ENCODE measurements at regions not wholly inside any gene's neighbourhood (a gene's known extent, or its start where the extent isn't known, plus 50 kb on each side); places are given as distances from the start of the nearest gene placed in this dataset.

GRCh38 chr1:147084273-147085096 lies 87.8 kb downstream of the PRKAB2 start:
- intact Hi-C loops (cut with micrococcal nuclease) = no loop called here
- peak; percentile 71 to 76 (median 76) for ATAC-seq
- Histone ChIP-seq H3K36me3 (ENCODE audit: control insufficient read depth, insufficient read depth, low read length) (no peaks in the 10 kb centered on the region), H3K27ac (ENCODE audit: low read length) (peak overlapping the region; percentile 86), H3K4me1 (ENCODE audit: control insufficient read depth, insufficient read depth, low read length) (peaks cover 33% of the 10 kb centered on the region), H3K27me3 (ENCODE audit: control insufficient read depth, insufficient read depth, low read length) (peaks cover 23% of the 10 kb centered on the region), H3K4me3 (ENCODE audit: low read length) (peak overlapping the region; percentile 51), H3K9me3 (ENCODE audit: control insufficient read depth, insufficient read depth, low read length) (no peaks in the 10 kb centered on the region)
- WGBS (ENCODE audit: insufficient coverage) = under 1% methylated on average over 49 of the region's 51 CpGs
- peaks cover 45 to 64% of the 10 kb centered on the region in 2 donors for H3K27me3 Mint-ChIP-seq (ENCODE audit: low read depth in 2 of 2)
- H3K4me1 Mint-ChIP-seq = peaks cover 20 to 29% of the 10 kb centered on the region in 2 donors
- H3K36me3 Mint-ChIP-seq = peaks cover 8% of the 10 kb centered on the region
- DNase-seq = peak; percentile 59 to 83
- peak overlapping the region; percentile 98 for H3K4me3 Mint-ChIP-seq
- no peak for TF ChIP-seq CTCF (IDR thresholded peaks at IDR 0.05)
- peak overlapping the region; percentile 93 to 97 for H3K27ac Mint-ChIP-seq
- peaks cover 0 to 5% of the 10 kb centered on the region in 2 donors for H3K9me3 Mint-ChIP-seq

- intact Hi-C loops (cut with micrococcal nuclease) = no loop called here
- WGBS (ENCODE audit: insufficient coverage) = 43% methylated on average over 18 of the region's 18 CpGs
- Histone ChIP-seq H3K36me3 (ENCODE audit: control insufficient read depth, insufficient read depth, low read length) (no peaks in the 10 kb centered on the region), H3K9me3 (ENCODE audit: control insufficient read depth, insufficient read depth, low read length) (no peaks in the 10 kb centered on the region), H3K4me3 (ENCODE audit: low read length) (peak overlapping the region; percentile 51), H3K4me1 (ENCODE audit: control insufficient read depth, insufficient read depth, low read length) (peaks cover 35% of the 10 kb centered on the region), H3K27ac (ENCODE audit: low read length) (peak overlapping the region; percentile 86), H3K27me3 (ENCODE audit: control insufficient read depth, insufficient read depth, low read length) (peaks cover 24% of the 10 kb centered on the region)
- Mint-ChIP-seq H3K4me1 (peaks cover 20 to 29% of the 10 kb centered on the region in 2 donors), H3K36me3 (peaks cover 8% of the 10 kb centered on the region), H3K27me3 (ENCODE audit: low read depth in 2 of 2) (peaks cover 50 to 67% of the 10 kb centered on the region in 2 donors), H3K4me3 (peak overlapping the region; percentile 98), H3K9me3 (peaks cover 0 to 5% of the 10 kb centered on the region in 2 donors), H3K27ac (peak overlapping the region; percentile 93 to 97)
- TF ChIP-seq CTCF (IDR thresholded peaks at IDR 0.05) = no peak
- ATAC-seq (no peak), DNase-seq (no peak)
These were observed 88.4 kb downstream of the PRKAB2 start for GRCh38 chr1:147083919-147084272.

GRCh38 chr1:147080671-147081394 lies 91.4 kb downstream of the PRKAB2 start:
- H3K27ac Mint-ChIP-seq = no peak overlapping the region
- H3K4me1 Mint-ChIP-seq = peaks cover 20 to 29% of the 10 kb centered on the region in 2 donors
- peaks cover 58 to 67% of the 10 kb centered on the region in 2 donors for H3K27me3 Mint-ChIP-seq (ENCODE audit: low read depth in 2 of 2)
- ATAC-seq (no peak), DNase-seq (no peak)
- H3K36me3 Mint-ChIP-seq = no peaks in the 10 kb centered on the region
- WGBS (ENCODE audit: insufficient coverage) = 17% methylated on average over 25 of the region's 28 CpGs
- intact Hi-C loops (cut with micrococcal nuclease) = no loop called here
- no peaks in the 10 kb centered on the region for H3K9me3 Mint-ChIP-seq
- H3K4me3 Mint-ChIP-seq = no peak overlapping the region
- Histone ChIP-seq H3K4me1 (ENCODE audit: control insufficient read depth, insufficient read depth, low read length) (peaks cover 35% of the 10 kb centered on the region), H3K36me3 (ENCODE audit: control insufficient read depth, insufficient read depth, low read length) (no peaks in the 10 kb centered on the region), H3K4me3 (ENCODE audit: low read length) (peak overlapping the region; percentile 11), H3K27ac (ENCODE audit: low read length) (no peak overlapping the region), H3K9me3 (ENCODE audit: control insufficient read depth, insufficient read depth, low read length) (no peaks in the 10 kb centered on the region), H3K27me3 (ENCODE audit: control insufficient read depth, insufficient read depth, low read length) (peaks cover 22% of the 10 kb centered on the region)
- no peak for TF ChIP-seq CTCF (IDR thresholded peaks at IDR 0.05)

All from natural killer cell (primary cell).